Ishikawa (cell line): ENCODE measurements at regions not wholly inside any gene's neighbourhood (a gene's known extent, or its start where the extent isn't known, plus 50 kb on each side); places are given as distances from the start of the nearest gene placed in this dataset.

ENCODE experiments used
- CEBPB ChIP-seq: IDR thresholded peaks from 2 replicates; pipeline ENCODE4 v1.6.1; 2012
- CREB1 ChIP-seq: IDR thresholded peaks from 2 replicates; pipeline ENCODE4 v1.6.1; 2012; ENCODE audit warnings: low read depth
- EGR1 ChIP-seq: IDR thresholded peaks from 2 replicates; pipeline ENCODE4 v1.6.1; 2012
- EP300 ChIP-seq: IDR thresholded peaks from 2 replicates; pipeline ENCODE4 v1.6.1; 2012; ENCODE audit warnings: borderline replicate concordance
- FOXM1 ChIP-seq: IDR thresholded peaks from 2 replicates; pipeline ENCODE4 v1.6.1; 2012; ENCODE audit warnings: low read depth, borderline replicate concordance
- MAX ChIP-seq: IDR thresholded peaks from 2 replicates; pipeline ENCODE4 v1.6.1; 2012
- NFIC ChIP-seq: IDR thresholded peaks from 2 replicates; pipeline ENCODE4 v1.6.1; 2012
- RAD21 ChIP-seq: IDR thresholded peaks from 2 replicates; pipeline ENCODE4 v1.6.1; 2012; ENCODE audit warnings: low read depth
- REST ChIP-seq: IDR thresholded peaks from 2 replicates; pipeline ENCODE4 v1.6.1; 2012; ENCODE audit warnings: low read depth, mild to moderate bottlenecking
- TAF1 ChIP-seq: IDR thresholded peaks from 2 replicates; pipeline ENCODE4 v1.6.1; 2012; ENCODE audit warnings: low read depth, mild to moderate bottlenecking
- TCF12 ChIP-seq: IDR thresholded peaks from 2 replicates; pipeline ENCODE4 v1.6.1; 2012; ENCODE audit warnings: low read depth
- TEAD4 ChIP-seq: IDR thresholded peaks from 2 replicates; pipeline ENCODE4 v1.6.1; 2012
- YY1 ChIP-seq: IDR thresholded peaks from 2 replicates; pipeline ENCODE4 v1.6.1; 2012; ENCODE audit warnings: low read depth
- ZBTB7A ChIP-seq: IDR thresholded peaks from 2 replicates; pipeline ENCODE4 v1.6.1; 2012; ENCODE audit warnings: low read depth
- TF ChIP-seq, protein P1 (sequence below): IDR thresholded peaks from 2 replicates; pipeline ENCODE4 v1.6.1; 2012

- TF ChIP-seq REST (no peak), TCF12 (no peak), TAF1 (no peak), CREB1 (no peak), YY1 (no peak), MAX (no peak), EGR1 (no peak), FOXM1 (no peak), NFIC (no peak), EP300 (no peak), RAD21 (no peak), ZBTB7A (no peak), CEBPB (no peak), TEAD4 (no peak)
- TF ChIP-seq, protein P1, sequence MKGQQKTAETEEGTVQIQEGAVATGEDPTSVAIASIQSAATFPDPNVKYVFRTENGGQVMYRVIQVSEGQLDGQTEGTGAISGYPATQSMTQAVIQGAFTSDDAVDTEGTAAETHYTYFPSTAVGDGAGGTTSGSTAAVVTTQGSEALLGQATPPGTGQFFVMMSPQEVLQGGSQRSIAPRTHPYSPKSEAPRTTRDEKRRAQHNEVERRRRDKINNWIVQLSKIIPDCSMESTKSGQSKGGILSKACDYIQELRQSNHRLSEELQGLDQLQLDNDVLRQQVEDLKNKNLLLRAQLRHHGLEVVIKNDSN = no peak
Observed at GRCh38 chr4:13984991-13985800, 357.7 kb upstream of the BOD1L1 start.

GRCh38 chr4:13985837-13986236 is 358.3 kb upstream of the BOD1L1 start:
- no peak for TF ChIP-seq CREB1
- no peak for TF ChIP-seq ZBTB7A
- no peak for TF ChIP-seq MAX
- no peak for TF ChIP-seq EP300
- TF ChIP-seq, protein P1 = no peak
- TF ChIP-seq TEAD4 = no peak
- no peak for TF ChIP-seq REST

DNA sequence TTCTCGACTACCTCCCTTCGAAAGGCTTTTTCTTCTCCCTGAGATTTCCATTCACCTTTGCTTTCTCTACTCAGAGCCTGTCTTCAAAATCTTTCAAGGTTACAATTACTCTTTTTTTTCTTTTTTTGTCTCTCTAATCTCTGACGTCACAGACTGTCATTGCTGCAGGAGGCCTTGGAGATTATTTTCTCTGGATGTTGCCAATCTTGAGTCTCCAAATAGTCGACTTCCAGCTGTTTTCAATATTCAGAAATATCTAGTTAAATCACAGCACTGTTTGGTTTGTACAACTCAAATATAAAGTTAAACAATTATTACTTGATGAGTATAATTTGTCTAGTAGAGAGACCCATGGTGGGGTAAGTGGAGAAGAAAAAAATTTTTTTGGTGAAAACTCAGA is 359.0 kb upstream of the BOD1L1 start:
- TF ChIP-seq, protein P1 = no peak

- TF ChIP-seq MAX (no peak), TCF12 (no peak), YY1 (no peak), NFIC (no peak), EP300 (no peak), CREB1 (no peak), ZBTB7A (no peak), RAD21 (no peak)
Observed at GRCh38 chr4:13988353-13989305, 361.1 kb upstream of the BOD1L1 start.

DNA sequence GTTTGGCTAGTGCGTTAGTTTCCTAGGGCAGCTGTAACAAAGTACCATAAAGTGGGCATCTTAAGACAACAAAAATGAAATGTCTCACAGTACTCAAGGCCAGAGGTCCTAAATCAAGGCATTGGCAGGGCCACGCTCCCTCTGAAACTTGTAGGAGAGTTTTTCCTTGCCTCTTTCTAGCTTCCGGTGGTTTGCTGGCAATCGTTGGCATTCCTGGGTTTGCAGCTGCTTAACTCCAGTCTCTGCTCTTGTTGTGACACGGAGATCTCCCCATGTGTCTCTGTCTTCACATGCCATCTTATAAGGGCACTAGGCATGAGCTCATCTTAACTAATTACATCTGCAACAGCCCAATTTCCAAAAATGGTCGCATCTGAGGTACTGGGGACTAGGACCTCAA is 362.0 kb upstream of the BOD1L1 start:
- no peak for TF ChIP-seq MAX
- TF ChIP-seq RAD21 = no peak
- TF ChIP-seq EP300 = no peak
- TF ChIP-seq CREB1 = no peak
- TF ChIP-seq TAF1 = no peak
- TF ChIP-seq EGR1 = no peak
- no peak for TF ChIP-seq REST
